Endothelial cell of umbilical vein (primary cell): ENCODE measurements at regions not wholly inside any gene's neighbourhood (a gene's known extent, or its start where the extent isn't known, plus 50 kb on each side); places are given as distances from the start of the nearest gene placed in this dataset.
A peak's percentile ranks its signal among the peaks of the same experiment; 100 is the strongest.
"Not testable (repeated sequence)": the region's sequence is repeated elsewhere in the genome, so short reads cannot be mapped to it uniquely, and the experiment has no call there.

Experiments
- BruUV-seq: library from RNA; stranded (reverse); fragments of 400-500 nt; replicated peaks from 2 replicates; lab custom pipeline; 2021; lab: Mats Ljungman, UMichigan
- CTCF ChIA-PET: fragments of 300-600, 350-600 bp; sonication (Branson Sonifier 250); formaldehyde crosslinking; loops from one replicate; lab custom pipeline; 2021; ENCODE audit warnings: antibody characterized with exemption, inconsistent platforms; lab: Charles Lee
- POLR2A ChIA-PET: fragments of 300-600, 350-600 bp; sonication (Branson Sonifier 250); formaldehyde crosslinking; loops from one replicate; lab custom pipeline; 2021; ENCODE audit warnings: antibody characterized with exemption, inconsistent platforms; lab: Charles Lee
- DNase-seq: peaks from one replicate; pipeline ENCODE4 v3.0.0-alpha.2; 2011; ENCODE audit warnings: low read depth, low spot score
- FAIRE-seq: peaks from 2 replicates; lab custom pipeline; 2011; peaks lifted over from hg19 to GRCh38; lab: Jason Lieb, UNC
- H2AFZ ChIP-seq: 2 replicates; pipeline ENCODE4 v1.6.0; 2012; ENCODE audit warnings: low read depth, low read length, control low read depth, inconsistent platforms
- H3K27ac ChIP-seq: 2 replicates; pipeline ENCODE4 v1.5.1; 2011; ENCODE audit warnings: low read depth, mild to moderate bottlenecking, control low read depth, low read length, moderate library complexity; ENCODE audit not compliant: insufficient read depth
- H3K27me3 ChIP-seq, 2 experiments: 2 replicates each; pipeline versions ENCODE4 v1.6.0 to v1.6.1; 2011; ENCODE audit warnings: low read length in 2 of 2, mixed read lengths in 1 of 2; ENCODE audit not compliant: control insufficient read depth in 2 of 2, insufficient read depth in 2 of 2
- H3K36me3 ChIP-seq, 2 experiments: 2 replicates in 1 of 2; 3 replicates in 1 of 2; pipeline ENCODE4 v1.5.1; 2011; ENCODE audit warnings: low read length in 2 of 2, mild to moderate bottlenecking in 1 of 2, moderate library complexity in 1 of 2; ENCODE audit not compliant: control insufficient read depth in 2 of 2, insufficient read depth in 2 of 2; ENCODE audit errors: extremely low read depth in 1 of 2
- H3K4me1 ChIP-seq: 3 replicates; pipeline ENCODE4 v1.5.1; 2011; ENCODE audit warnings: mild to moderate bottlenecking, low read length; ENCODE audit not compliant: control insufficient read depth, insufficient read depth; ENCODE audit errors: extremely low read depth
- H3K4me2 ChIP-seq: 2 replicates; pipeline ENCODE4 v1.6.1; 2011; ENCODE audit warnings: low read length, control low read depth, mixed read lengths; ENCODE audit not compliant: insufficient read depth
- H3K4me3 ChIP-seq, 3 experiments: fragments of 200-600 bp in 1 of 3; sonication (generic), shearing (Covaris generic) in 1 of 3; replicated peaks in 1 of 3; 2 replicates each; pipeline ENCODE4 v1.5.1; 2011 to 2016; ENCODE audit warnings: control low read depth in 3 of 3, low read length in 3 of 3, mild to moderate bottlenecking in 2 of 3, inconsistent platforms in 1 of 3, low read depth in 1 of 3, moderate library complexity in 1 of 3; ENCODE audit not compliant: insufficient read depth in 1 of 3
- H3K79me2 ChIP-seq: 2 replicates; pipeline ENCODE4 v1.6.0; 2012; ENCODE audit warnings: low read length, inconsistent platforms; ENCODE audit not compliant: control insufficient read depth, insufficient read depth
- H3K9ac ChIP-seq: replicated peaks from 2 replicates; pipeline ENCODE3; 2011; ENCODE audit warnings: low read length, control low read depth; ENCODE audit not compliant: insufficient read depth; ENCODE audit errors: extremely low read depth
- H3K9me1 ChIP-seq: replicated peaks from 3 replicates; pipeline ENCODE4 v1.6.0; 2011; ENCODE audit warnings: mild to moderate bottlenecking, low read length; ENCODE audit not compliant: control insufficient read depth, insufficient read depth; ENCODE audit errors: extremely low read depth
- H3K9me3 ChIP-seq: replicated peaks from 2 replicates; pipeline ENCODE4 v1.5.1; 2012; ENCODE audit warnings: low read length, inconsistent platforms; ENCODE audit not compliant: control insufficient read depth, insufficient read depth
- H4K20me1 ChIP-seq: replicated peaks from 2 replicates; pipeline ENCODE3; 2011; ENCODE audit warnings: mild to moderate bottlenecking, low read length; ENCODE audit not compliant: control insufficient read depth, insufficient read depth; ENCODE audit errors: extremely low read depth
- GATA2 ChIP-seq: IDR thresholded peaks from 2 replicates; pipeline ENCODE4 v1.7.0; 2011; ENCODE audit warnings: low read depth, mild to moderate bottlenecking, moderate library complexity, mixed read lengths, low read length; ENCODE audit not compliant: insufficient read length, insufficient read depth
- MAX ChIP-seq: IDR thresholded peaks from 2 replicates; pipeline ENCODE4 v1.6.1; 2011; ENCODE audit not compliant: insufficient read depth, insufficient read length
- dilution Hi-C: fragments of 300-500 bp; cut with MboI; formaldehyde crosslinking; loops from one replicate; pipeline ENCODE4 v1.15.0; 2019; ENCODE audit warnings: low sequenced_read_pairs; ENCODE audit not compliant: extremely low pct_ligation_motif_present
- intact Hi-C: fragments of 100-400 bp; cut with micrococcal nuclease; formaldehyde crosslinking; loops from one replicate; pipeline ENCODE4 v1.10.0; 2022

- H4K20me1 ChIP-seq, result no peaks in the 10 kb centered on the region
- no peak for FAIRE-seq
- CTCF ChIA-PET, result no interaction called here
- no peak overlapping the region for H3K4me2 ChIP-seq
- no peaks in the 10 kb centered on the region for H3K9me1 ChIP-seq
- H3K27me3 ChIP-seq, result no peaks in the 10 kb centered on the region
- no peaks in the 10 kb centered on the region for H3K79me2 ChIP-seq
- no peaks in the 10 kb centered on the region for H3K36me3 ChIP-seq
- peak; percentile 16 for DNase-seq
- POLR2A ChIA-PET, result no interaction called here
- no peak overlapping the region for H2AFZ ChIP-seq
- no peaks in the 10 kb centered on the region for H3K4me1 ChIP-seq
- dilution Hi-C loops, result no loop called here
- peak; percentile 52 for TF ChIP-seq GATA2
- no peak for TF ChIP-seq MAX
- no peak overlapping the region for H3K27ac ChIP-seq
- no peak overlapping the region for H3K4me3 ChIP-seq
- H3K9me3 ChIP-seq, result no peaks in the 10 kb centered on the region
- intact Hi-C loops, result no loop called here
- BruUV-seq, result no TSS peak
- no peak overlapping the region for H3K9ac ChIP-seq
Measured at GRCh38 chr1:199029855-199030254, 391.0 kb downstream of the PTPRC start.

DNA sequence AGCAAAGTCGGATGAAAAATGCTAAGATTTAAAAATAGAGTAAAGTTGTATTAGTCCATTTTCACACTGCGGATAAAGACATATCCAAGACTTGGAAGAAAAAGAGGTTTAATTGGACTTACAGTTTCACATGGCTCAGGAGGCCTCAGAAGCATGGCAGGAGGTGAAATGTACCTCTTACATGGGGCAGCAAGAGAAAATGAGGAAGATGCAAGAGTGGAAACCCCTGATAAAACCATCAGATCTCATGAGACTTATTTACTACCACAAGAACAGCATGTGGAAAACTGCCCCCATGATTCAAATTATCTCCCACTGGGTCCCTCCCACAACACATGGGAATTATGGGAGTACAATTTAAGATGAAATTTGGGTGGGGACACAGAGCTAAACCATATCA, 391.7 kb downstream of the PTPRC start:
- H3K9me1 ChIP-seq, intact Hi-C loops, DNase-seq, H2AFZ ChIP-seq, dilution Hi-C loops, POLR2A ChIA-PET, H3K79me2 ChIP-seq, H4K20me1 ChIP-seq, FAIRE-seq, H3K4me2 ChIP-seq, H3K9ac ChIP-seq, H3K27me3 ChIP-seq, H3K27ac ChIP-seq, H3K4me3 ChIP-seq, H3K36me3 ChIP-seq, H3K9me3 ChIP-seq, BruUV-seq, CTCF ChIA-PET, H3K4me1 ChIP-seq: not testable (repeated sequence)

DNA sequence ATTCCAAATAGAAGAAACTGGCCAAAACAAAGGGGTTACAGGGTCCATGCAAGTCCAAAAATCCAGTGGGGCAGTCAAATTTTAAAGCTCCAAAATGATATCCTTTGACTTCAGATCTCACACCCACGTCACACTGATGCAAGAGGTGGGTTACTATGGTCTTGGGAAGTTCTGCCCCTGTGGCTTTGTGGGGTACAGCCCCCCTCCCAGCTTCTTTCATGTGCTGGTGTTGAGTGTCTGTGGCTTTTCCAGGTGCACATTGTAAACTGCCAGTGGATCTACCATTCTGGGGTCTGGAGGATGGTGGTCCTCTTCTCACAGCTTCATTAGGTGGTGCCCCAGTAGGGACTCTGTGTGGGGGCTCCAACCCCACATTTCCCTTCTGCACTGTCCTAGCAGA, 392.3 kb downstream of the PTPRC start:
- dilution Hi-C loops, POLR2A ChIA-PET, H4K20me1 ChIP-seq, H3K9me3 ChIP-seq, H3K4me3 ChIP-seq, H2AFZ ChIP-seq, H3K4me1 ChIP-seq, H3K27me3 ChIP-seq, intact Hi-C loops, H3K4me2 ChIP-seq, DNase-seq, H3K9ac ChIP-seq, BruUV-seq, H3K79me2 ChIP-seq, FAIRE-seq, H3K36me3 ChIP-seq, CTCF ChIA-PET, H3K9me1 ChIP-seq, H3K27ac ChIP-seq: not testable (repeated sequence)

- H2AFZ ChIP-seq, dilution Hi-C loops, intact Hi-C loops, POLR2A ChIA-PET, H3K4me2 ChIP-seq, CTCF ChIA-PET, FAIRE-seq, H3K27me3 ChIP-seq, H3K4me3 ChIP-seq, H3K4me1 ChIP-seq, H3K9ac ChIP-seq, BruUV-seq, H3K27ac ChIP-seq, DNase-seq, H4K20me1 ChIP-seq, H3K9me3 ChIP-seq, H3K9me1 ChIP-seq, H3K36me3 ChIP-seq, H3K79me2 ChIP-seq: not testable (repeated sequence)
Measured at GRCh38 chr1:199032479-199032878, 393.6 kb downstream of the PTPRC start.
